GM12891 (cell line): ENCODE measurements at regions not wholly inside any gene's neighbourhood (a gene's known extent, or its start where the extent isn't known, plus 50 kb on each side); places are given as distances from the start of the nearest gene placed in this dataset.

Experiments used
- POLR2A ChIP-seq: IDR thresholded peaks from 2 replicates; pipeline ENCODE4 v1.6.1; 2011; ENCODE audit warnings: low read depth, low read length, control low read depth
- POLR2AphosphoS5 ChIP-seq: IDR thresholded peaks from 2 replicates; pipeline ENCODE4 v1.6.1; 2011; ENCODE audit warnings: low read depth, low read length, control low read depth

DNA sequence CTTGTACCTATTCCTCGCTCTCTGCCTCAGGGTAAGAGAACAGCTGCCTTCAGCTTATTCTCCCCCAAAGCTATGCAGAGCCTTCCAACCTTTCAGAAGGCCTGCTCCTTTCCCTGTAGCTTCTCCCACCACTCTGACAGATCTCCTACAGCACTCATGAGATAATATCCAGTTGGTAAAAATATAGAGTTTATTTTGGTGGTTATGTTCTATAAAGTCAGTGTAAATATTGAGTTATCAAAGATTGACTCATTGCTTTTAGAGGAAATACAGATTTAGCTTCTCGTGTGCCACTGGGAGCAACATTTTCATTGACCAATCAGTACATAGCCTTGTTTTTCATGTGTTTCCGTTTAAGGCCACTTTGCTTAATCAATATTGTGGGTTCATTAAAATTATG lies 216.2 kb upstream of the TECRL start:
- TF ChIP-seq POLR2A (no peak), POLR2AphosphoS5 (no peak)
